ENCODE measurements at regions not wholly inside any gene's neighbourhood (a gene's known extent, or its start where the extent isn't known, plus 50 kb on each side); places are given as distances from the start of the nearest gene placed in this dataset.

GRCh38 chr22:22043296-22044078, 60.9 kb upstream of the TOP3B start:
- H3K4me1 Mint-ChIP-seq, result no peaks in the 10 kb centered on the region
- H3K9me3 Mint-ChIP-seq, result no peaks in the 10 kb centered on the region
- H3K36me3 Mint-ChIP-seq, result no peaks in the 10 kb centered on the region
- H3K27me3 Mint-ChIP-seq, result peaks cover 8% of the 10 kb centered on the region
- no peak overlapping the region for H3K4me3 Mint-ChIP-seq
- no peak overlapping the region for H3K27ac Mint-ChIP-seq

- no peak overlapping the region for H3K4me3 Mint-ChIP-seq
- H3K36me3 Mint-ChIP-seq, result no peaks in the 10 kb centered on the region
- H3K27ac Mint-ChIP-seq, result no peak overlapping the region
- no peaks in the 10 kb centered on the region for H3K9me3 Mint-ChIP-seq
- peaks cover 6% of the 10 kb centered on the region for H3K27me3 Mint-ChIP-seq
- H3K4me1 Mint-ChIP-seq, result no peaks in the 10 kb centered on the region
These were observed 60.2 kb upstream of the TOP3B start for GRCh38 chr22:22042599-22043295.

DNA sequence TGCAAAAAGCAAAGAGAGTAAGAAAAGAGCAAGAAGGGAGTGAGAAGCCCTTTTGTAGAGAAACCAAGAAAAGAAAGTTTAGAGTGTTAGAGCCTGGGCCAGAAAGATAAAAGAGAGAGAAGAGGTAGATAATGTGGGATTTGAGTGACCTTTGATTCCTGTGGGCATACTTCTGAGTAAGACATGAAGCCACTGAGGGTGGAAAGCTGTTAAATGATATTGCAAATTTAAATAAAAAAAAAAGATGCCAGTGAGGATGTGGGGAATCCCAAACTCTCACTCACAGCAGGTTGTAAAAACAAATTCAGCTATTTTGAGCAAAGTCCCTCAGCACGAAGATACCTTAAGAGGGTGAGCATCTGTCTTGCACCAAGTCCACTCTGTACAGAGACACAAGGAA, 59.4 kb upstream of the TOP3B start:
- no peaks in the 10 kb centered on the region for H3K4me1 Mint-ChIP-seq
- H3K4me3 Mint-ChIP-seq, result no peak overlapping the region
- H3K9me3 Mint-ChIP-seq, result no peaks in the 10 kb centered on the region
- H3K27ac Mint-ChIP-seq, result no peak overlapping the region
- H3K27me3 Mint-ChIP-seq, result peaks cover 6% of the 10 kb centered on the region
- H3K36me3 Mint-ChIP-seq, result no peaks in the 10 kb centered on the region

DNA sequence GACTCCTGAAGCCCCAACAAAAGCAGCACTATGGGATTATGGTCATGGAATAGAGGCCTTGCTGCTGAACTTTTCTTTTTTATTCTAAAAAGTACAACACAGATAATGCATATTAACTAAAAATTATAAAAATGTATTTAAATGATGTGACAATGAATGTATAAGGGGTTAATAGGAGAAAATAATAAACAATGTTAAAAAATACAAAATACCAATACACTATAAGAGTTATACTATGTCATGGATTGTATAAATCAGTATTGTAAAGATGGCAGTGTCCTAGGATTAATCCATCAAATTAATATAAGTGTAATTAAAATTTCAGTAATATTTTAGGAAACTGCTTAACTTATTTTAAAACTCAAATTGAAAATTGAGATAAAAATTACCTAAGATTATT, 58.3 kb upstream of the TOP3B start:
- no peaks in the 10 kb centered on the region for H3K9me3 Mint-ChIP-seq
- no peak overlapping the region for H3K27ac Mint-ChIP-seq
- no peaks in the 10 kb centered on the region for H3K27me3 Mint-ChIP-seq
- no peaks in the 10 kb centered on the region for H3K36me3 Mint-ChIP-seq
- H3K4me3 Mint-ChIP-seq, result no peak overlapping the region
- H3K4me1 Mint-ChIP-seq, result no peaks in the 10 kb centered on the region

DNA sequence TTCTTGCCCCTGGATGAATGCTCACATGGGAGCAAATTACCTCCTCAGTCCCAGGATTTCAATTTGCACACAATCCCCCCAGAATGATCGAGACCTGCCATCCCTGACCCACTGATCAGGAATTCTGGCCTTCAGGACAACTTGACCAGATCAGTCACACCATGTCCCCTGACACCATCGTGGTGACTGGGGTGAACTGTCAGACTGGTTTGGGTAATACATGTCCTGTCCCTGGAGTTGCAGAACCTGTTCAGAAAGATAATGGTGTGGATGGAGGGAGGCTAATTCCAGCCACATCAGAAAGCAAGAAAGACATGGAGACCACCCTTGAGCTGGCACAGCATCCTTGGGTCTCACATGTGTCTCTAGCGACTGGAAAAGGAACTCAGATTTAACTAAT, 57.9 kb upstream of the TOP3B start:
- Mint-ChIP-seq H3K4me3 (no peak overlapping the region), H3K27ac (no peak overlapping the region), H3K4me1 (no peaks in the 10 kb centered on the region)

DNA sequence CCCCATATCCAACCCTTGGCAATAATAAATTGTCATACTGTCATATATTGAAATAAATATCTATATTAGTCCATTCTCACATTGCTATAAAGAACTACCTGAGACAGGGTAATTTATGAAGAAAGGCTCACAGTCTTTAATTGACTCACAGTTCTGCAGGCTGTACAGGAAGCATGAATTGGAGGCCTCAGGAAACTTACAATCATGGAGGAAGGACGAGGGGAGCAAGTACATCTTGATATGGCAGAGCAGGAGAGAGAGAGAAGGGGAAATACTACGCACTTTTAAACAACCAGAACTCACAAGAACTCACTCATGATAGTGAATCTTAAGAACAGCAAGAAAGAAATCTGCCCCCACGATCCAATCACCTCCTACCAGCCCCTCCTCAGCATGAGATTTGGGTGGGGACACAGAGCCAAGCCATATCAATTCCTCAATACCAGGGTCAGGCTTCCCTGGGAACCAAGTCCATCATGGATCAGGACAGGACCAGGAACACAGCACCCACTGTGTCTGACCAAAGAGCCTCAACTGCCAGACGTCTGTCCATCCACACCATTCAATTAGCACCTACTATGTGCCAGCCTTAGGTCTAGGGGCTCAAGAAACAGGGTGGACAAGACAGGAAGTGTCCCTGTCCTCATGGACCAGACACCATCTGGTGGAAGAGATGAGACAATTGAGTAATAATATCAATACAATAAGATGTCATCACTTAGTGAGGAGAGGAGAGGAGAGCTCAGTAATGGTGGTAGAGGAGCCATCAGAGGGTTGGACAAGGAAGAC, 56.9 kb upstream of the TOP3B start:
- Mint-ChIP-seq H3K4me3 (no peak overlapping the region), H3K4me1 (no peaks in the 10 kb centered on the region)

More for the DNA sequence above, 57.9 kb upstream of the TOP3B start:
- Mint-ChIP-seq H3K9me3 (no peaks in the 10 kb centered on the region), H3K36me3 (no peaks in the 10 kb centered on the region), H3K27me3 (no peaks in the 10 kb centered on the region)

GRCh38 chr22:22038178-22038880, 55.7 kb upstream of the TOP3B start:
- H3K27ac Mint-ChIP-seq, result no peak overlapping the region
- H3K9me3 Mint-ChIP-seq, result no peaks in the 10 kb centered on the region
- H3K27me3 Mint-ChIP-seq, result no peaks in the 10 kb centered on the region
- H3K4me1 Mint-ChIP-seq, result no peaks in the 10 kb centered on the region
- no peak overlapping the region for H3K4me3 Mint-ChIP-seq
- no peaks in the 10 kb centered on the region for H3K36me3 Mint-ChIP-seq

More for the DNA sequence above, 56.9 kb upstream of the TOP3B start:
- Mint-ChIP-seq H3K36me3 (no peaks in the 10 kb centered on the region), H3K27ac (no peak overlapping the region), H3K27me3 (no peaks in the 10 kb centered on the region), H3K9me3 (no peaks in the 10 kb centered on the region)

- Mint-ChIP-seq H3K4me1 (no peaks in the 10 kb centered on the region), H3K4me3 (no peak overlapping the region), H3K27ac (no peak overlapping the region), H3K27me3 (no peaks in the 10 kb centered on the region), H3K36me3 (no peaks in the 10 kb centered on the region), H3K9me3 (no peaks in the 10 kb centered on the region)
These were observed 55.2 kb upstream of the TOP3B start for GRCh38 chr22:22037740-22038139.

- no peaks in the 10 kb centered on the region for H3K4me1 Mint-ChIP-seq
- no peak overlapping the region for H3K4me3 Mint-ChIP-seq
- no peaks in the 10 kb centered on the region for H3K9me3 Mint-ChIP-seq
- H3K27me3 Mint-ChIP-seq, result no peaks in the 10 kb centered on the region
- no peaks in the 10 kb centered on the region for H3K36me3 Mint-ChIP-seq
- H3K27ac Mint-ChIP-seq, result no peak overlapping the region
These were observed 54.6 kb upstream of the TOP3B start for GRCh38 chr22:22037229-22037628.

DNA sequence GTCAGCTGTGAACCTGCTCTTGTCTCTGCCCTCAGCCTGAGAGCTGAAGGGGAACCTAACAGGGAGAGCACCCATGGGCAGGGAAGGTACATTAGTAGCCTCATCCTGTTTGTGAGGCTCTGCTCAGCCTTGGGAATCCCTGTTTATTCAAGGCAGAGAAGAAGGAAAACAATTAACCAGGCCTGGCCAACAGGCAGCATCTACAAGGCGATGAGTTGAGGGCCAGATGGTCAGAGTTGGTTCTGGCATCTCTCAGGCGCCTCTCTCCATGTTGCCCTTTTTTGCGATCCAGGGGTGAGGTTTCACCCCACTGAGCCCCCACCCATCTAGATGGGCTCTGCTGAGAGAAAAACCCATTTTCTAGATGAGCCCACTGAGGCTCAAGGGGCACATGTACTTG, 54.0 kb upstream of the TOP3B start:
- Mint-ChIP-seq H3K4me3 (no peak overlapping the region), H3K27me3 (no peaks in the 10 kb centered on the region), H3K36me3 (no peaks in the 10 kb centered on the region), H3K27ac (no peak overlapping the region), H3K9me3 (no peaks in the 10 kb centered on the region), H3K4me1 (no peaks in the 10 kb centered on the region)

GRCh38 chr22:22035771-22036314, 53.3 kb upstream of the TOP3B start:
- no peak overlapping the region for H3K27ac Mint-ChIP-seq
- no peaks in the 10 kb centered on the region for H3K4me1 Mint-ChIP-seq
- H3K27me3 Mint-ChIP-seq, result no peaks in the 10 kb centered on the region
- no peaks in the 10 kb centered on the region for H3K36me3 Mint-ChIP-seq
- no peak overlapping the region for H3K4me3 Mint-ChIP-seq
- H3K9me3 Mint-ChIP-seq, result no peaks in the 10 kb centered on the region

- Mint-ChIP-seq H3K4me3 (no peak overlapping the region), H3K36me3 (no peaks in the 10 kb centered on the region), H3K27me3 (no peaks in the 10 kb centered on the region), H3K4me1 (no peaks in the 10 kb centered on the region), H3K9me3 (no peaks in the 10 kb centered on the region), H3K27ac (no peak overlapping the region)
These were observed 52.6 kb upstream of the TOP3B start for GRCh38 chr22:22035203-22035602.

- no peaks in the 10 kb centered on the region for H3K9me3 Mint-ChIP-seq
- H3K27me3 Mint-ChIP-seq, result no peaks in the 10 kb centered on the region
- no peaks in the 10 kb centered on the region for H3K36me3 Mint-ChIP-seq
- H3K4me3 Mint-ChIP-seq, result no peak overlapping the region
- no peak overlapping the region for H3K27ac Mint-ChIP-seq
- no peaks in the 10 kb centered on the region for H3K4me1 Mint-ChIP-seq
These were observed 52.0 kb upstream of the TOP3B start for GRCh38 chr22:22034469-22035132.

GRCh38 chr22:22033803-22034468, 51.3 kb upstream of the TOP3B start:
- no peak overlapping the region for H3K27ac Mint-ChIP-seq
- H3K4me1 Mint-ChIP-seq, result no peaks in the 10 kb centered on the region
- H3K36me3 Mint-ChIP-seq, result no peaks in the 10 kb centered on the region
- H3K4me3 Mint-ChIP-seq, result no peak overlapping the region
- no peaks in the 10 kb centered on the region for H3K9me3 Mint-ChIP-seq
- H3K27me3 Mint-ChIP-seq, result no peaks in the 10 kb centered on the region

Data from activated naive CD4-positive, alpha-beta T cell treated with anti-CD3 and anti-CD28 coated beads, Interleukin-2, amount 50 U/mL, for 24 hours (primary cell).